Esophagus muscularis mucosa (tissue), 4 donors: ENCODE measurements at regions not wholly inside any gene's neighbourhood (a gene's known extent, or its start where the extent isn't known, plus 50 kb on each side); places are given as distances from the start of the nearest gene placed in this dataset.

Source experiments
- CTCF ChIP-seq, 3 experiments: fragments of 200-600 bp in 2 of 3; fragments of 450-650 bp in 1 of 3; sonication (generic) in 2 of 3; IDR thresholded peaks; one replicate each; pipeline ENCODE4 v1.5.1; 2017 to 2019; ENCODE audit warnings: antibody characterized with exemption in 3 of 3, mild to moderate bottlenecking in 2 of 3, moderate library complexity in 1 of 3
- EP300 ChIP-seq: sonication (generic); formaldehyde crosslinking; IDR thresholded peaks from one replicate; pipeline ENCODE4 v1.6.1; 2017; ENCODE audit warnings: antibody characterized with exemption
- POLR2AphosphoS5 ChIP-seq, 2 donors: sonication (generic); formaldehyde crosslinking; IDR thresholded peaks; one replicate each; pipeline ENCODE4 v1.6.1; 2017; ENCODE audit warnings: antibody characterized with exemption in 2 of 2

- TF ChIP-seq EP300 = no peak
- no peak for TF ChIP-seq CTCF (IDR thresholded peaks at IDR 0.05)
- TF ChIP-seq POLR2AphosphoS5 (IDR thresholded peaks at IDR 0.05) = no peak
Observed at GRCh38 chr5:145557345-145557744, 277.8 kb downstream of the PRELID2 start.
